Limb (tissue), 2 donors: ENCODE measurements at regions not wholly inside any gene's neighbourhood (a gene's known extent, or its start where the extent isn't known, plus 50 kb on each side); places are given as distances from the start of the nearest gene placed in this dataset.
"Not testable (repeated sequence)": the region's sequence is repeated elsewhere in the genome, so short reads cannot be mapped to it uniquely, and the experiment has no call there.

ENCODE experiments used
- DNase-seq, 2 donors: peaks; one replicate each; pipeline ENCODE4 v3.0.0-alpha.2; 2016; ENCODE audit errors: extremely low spot score in 2 of 2

DNA sequence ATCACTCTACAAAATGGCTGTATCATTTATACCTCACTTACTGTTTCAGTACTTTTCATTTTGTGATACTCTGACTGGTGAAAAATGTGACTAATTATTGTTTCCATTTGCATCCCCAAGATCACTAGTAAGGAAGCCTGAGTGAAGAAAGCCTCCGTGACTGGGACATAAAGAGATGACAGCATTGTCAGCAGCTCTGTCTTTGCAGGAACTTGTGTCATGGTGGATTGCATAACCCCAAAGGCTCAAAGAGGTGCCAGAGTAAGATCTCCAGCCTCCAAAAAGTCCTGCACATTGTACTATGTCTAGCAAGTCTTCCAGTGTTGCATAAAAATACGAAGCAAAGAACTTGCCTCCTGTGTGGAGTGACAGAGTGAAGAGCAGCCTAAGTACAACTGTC is 187.5 kb upstream of the CRIM1 start:
- DNase-seq: no peak

DNA sequence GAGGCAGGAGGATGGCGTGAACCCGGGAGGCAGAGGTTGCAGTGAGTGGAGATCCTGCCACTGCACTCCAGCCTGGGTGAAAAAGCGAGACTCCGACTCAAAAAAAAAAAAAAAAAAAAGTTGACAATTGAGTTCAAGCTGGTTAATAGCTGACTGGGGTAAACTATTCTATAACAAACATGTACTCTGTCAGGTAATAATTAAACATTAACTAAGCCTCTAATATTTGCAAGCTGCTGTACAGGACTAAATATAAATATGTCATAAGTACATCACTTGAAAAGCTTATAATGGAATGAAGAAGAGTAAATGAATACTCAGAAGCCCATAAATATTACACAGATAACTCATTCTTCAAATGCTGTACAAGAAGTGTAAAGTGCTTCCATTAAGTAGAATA is 190.4 kb upstream of the CRIM1 start:
- DNase-seq: no peak

DNA sequence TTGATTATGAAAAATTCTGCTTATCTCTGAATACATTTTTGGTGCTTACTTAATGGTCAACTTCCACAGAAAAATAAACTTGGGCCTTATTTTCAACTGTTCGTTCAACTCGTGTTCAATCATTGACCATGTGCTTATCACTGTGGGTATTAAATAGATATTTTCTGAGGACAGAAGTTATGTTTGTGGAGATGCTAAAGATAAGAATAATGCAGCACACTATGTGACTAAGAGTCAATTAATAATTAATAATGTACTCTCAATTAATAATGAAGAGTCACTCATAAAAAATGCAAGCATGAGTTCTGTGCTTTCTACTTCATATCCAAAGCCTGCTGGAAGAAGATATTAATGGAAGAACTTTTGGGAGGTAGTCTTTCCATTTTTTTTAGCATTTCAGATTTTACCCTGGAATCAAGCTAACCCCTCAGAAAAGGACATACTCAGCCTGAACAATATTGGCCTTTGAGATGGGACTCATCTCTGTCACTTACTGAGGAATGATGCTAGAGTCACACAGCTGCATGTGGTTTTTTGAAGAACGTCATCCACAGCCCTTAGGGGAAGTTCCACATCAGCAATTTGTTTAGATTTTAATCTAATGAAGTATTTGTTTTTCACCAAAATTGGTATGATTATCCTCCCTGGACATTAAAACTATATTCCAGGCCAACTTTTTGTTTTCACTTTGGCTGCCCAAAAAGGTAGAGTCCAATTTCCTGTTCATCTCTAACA is 191.9 kb upstream of the CRIM1 start:
- DNase-seq: no peak

DNA sequence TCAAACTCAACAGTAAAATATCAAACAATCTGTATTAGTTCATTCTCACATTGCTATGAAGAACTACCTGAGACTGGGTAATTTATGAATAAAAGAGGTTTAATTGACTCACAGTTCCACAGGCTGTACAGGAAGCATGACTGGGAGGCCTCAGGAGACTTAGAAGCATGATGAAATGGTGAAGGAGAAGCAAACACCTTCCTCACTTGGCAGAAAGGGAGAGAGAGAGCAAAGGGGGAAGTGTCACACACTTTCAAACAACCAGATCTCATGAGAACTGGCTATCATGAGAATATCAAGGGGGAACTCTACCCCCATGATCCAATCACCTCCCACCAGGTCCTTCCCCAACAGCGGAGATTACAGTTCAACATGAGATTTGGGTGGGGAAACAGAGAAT is 198.5 kb upstream of the CRIM1 start:
- DNase-seq: not testable (repeated sequence)

DNA sequence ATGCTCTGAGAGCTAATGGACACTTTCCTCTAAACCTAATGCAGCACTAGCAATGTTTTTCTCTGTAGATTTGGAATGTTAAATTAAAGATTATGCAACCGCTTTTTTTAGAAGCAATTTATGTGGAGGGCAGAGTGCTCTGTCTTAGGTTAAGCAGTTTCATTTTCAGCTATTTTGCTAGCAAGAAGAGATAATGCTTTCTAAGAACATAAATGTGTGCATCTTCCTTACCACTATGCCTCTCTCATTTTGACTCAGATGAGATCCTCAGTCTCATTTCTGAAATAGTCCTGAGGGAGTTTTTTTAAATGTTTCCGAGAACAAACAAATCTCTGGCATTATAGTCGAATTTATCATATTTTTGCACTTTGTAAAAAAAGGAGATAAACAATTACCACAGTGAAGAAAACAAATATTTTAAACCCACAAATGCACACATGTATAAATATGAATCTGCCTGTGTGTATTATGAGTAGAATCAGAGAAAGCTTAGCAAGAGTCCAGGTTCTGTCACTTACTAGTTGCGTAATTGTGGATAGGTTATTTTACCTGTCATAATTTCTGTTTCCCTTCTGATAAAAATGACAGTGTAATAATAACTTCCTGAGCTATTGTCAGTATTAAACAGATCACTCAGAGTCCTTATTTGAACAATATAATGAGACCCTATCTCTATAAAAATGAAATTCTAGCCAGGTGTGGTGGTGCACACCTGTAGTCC is 207.7 kb upstream of the CRIM1 start:
- DNase-seq: no peak

DNA sequence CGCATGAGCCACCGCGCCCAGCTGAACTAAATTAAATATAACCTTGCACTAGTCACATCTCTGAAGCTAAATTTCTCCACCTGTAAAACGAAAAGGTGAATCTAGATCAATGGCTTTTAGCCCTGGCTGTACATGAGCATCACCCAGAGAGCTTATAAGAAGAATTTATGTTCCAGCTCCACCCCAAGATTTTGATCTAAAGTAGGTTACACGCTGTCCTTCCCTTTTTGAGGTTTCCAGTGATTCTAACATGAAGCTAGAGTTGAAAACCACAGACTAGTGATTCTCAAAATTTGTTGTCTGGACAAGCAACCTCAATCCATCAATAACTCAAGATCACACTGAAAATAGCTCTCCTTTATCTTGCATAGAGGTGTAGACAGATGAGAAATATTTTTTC is 208.8 kb upstream of the CRIM1 start:
- no peak for DNase-seq

DNA sequence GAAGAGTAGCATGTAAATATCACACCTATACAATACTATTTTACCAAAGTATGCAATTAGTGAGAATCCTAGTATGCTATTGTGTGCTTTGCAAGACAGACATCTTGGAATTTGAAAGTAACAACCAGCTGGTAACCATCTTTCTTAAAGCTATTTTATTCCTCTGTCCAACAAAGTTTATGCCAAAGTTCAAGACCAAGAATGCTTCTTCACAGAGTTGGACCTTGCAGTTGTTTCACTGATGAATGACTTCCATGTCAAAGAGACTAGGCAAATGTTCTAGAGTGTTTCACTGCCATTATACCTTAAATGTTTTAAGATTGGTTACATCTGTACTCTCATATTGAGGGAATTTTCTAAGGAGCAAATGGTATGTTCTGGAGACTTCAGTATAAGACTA is 215.2 kb upstream of the CRIM1 start:
- no peak for DNase-seq

DNA sequence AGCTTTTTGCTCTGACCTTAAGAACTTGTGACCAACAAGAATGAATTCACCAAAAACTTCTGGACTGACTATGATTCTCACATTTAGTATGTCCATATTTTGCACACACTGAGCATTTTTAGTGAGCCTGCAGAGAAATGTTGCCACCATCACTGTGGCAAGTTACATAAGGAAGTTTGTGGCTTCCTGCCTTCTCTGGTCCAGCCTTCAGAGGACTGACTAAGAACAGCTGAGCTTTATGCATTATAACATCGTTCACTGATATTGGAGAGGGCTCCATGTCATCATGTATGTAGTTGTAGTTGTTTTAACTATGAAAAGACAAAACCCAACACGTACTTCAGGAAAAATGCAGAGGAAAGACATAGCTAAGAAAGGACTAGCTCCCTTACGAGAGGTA is 218.0 kb upstream of the CRIM1 start:
- no peak for DNase-seq

DNA sequence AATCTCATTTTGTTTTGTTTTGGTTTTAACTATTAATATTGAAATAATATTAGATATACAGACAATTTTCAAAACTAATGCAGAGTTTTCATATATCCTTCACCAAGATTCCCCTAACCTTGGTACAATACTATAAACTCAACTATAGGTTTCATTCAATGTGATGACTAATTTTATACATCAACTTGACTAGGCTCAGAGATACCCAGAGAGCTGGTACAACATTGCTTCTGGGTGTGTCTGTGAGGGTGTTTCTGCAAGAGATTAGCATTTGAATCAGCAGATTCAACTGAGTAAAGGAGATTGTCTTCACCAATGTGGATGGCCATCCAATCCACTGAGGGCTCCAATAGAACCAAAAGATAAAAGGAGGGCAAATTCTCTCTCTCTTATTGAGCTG is 221.3 kb upstream of the CRIM1 start:
- no peak for DNase-seq

DNA sequence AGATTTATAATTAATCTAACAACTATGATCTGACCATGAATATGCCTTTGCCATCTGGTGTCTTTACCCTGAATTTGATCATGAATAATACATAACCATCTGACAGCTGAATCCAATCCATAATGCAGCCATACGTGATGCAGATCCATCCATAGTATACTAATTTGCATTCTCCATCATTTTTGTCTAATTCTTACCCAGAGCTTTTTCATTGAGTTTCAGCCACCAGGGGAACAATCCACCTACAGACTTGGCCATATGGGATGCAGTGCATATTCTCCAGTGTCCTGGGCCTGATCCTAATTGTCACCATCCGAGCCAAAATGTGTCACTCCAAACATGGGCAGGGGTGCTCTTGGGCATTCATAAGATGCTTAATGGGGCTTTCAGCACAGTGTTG is 227.2 kb upstream of the CRIM1 start:
- DNase-seq: no peak

DNA sequence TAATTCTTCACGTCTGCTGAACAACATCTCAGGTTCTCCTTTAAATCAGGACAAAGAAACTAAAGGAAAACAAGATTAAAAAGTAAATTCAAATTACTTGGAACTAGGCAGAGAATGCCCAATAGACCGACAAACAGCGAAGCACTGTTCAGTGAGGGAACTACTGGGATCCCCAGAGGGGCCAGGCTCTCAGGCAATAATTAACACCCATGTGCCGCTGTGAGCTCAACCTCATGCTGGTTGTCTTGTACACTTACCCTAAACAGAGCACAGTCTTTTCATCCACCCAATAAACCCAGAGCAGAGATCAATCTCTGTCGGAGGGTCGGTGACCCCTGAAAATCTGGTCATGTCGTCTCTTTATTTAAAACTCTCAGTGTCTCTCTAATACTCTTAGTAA is 229.9 kb upstream of the CRIM1 start:
- no peak for DNase-seq

DNA sequence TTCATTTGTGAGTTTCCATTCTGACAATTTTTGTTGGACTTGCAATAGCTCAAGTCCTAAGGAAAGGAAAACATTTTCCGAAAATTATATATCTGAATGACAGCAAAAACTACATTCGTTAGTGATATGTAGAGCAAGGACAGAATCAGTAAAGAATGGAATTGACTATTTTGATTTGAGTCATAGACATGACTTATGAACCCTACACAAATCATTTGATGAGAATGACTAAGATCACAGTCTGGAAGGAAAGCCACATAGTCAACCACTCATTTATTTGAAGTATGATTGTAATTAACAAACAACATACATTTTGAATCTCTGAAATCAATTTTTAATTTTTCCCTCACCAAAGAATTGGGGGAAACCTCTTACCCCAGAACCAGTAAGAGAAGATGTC is 231.6 kb upstream of the CRIM1 start:
- no peak for DNase-seq

DNA sequence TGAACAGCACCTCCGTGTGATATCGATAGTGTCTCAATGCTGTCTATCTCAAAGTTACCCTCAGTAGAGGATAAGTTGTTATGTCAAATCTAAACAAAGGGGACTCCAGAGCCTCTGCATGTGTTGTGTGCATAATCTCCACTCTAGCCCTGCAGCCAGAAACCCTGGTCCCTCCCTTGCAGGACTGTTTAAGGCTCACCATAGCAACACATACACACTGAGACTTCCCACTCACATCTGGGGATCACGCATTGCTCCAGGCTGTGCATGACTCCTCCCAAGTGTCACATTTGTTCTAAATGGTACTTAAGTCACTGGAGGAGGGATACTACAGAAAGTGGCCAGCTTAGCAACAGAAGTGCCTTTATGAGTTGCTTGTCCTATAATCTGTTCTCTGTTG is 258.6 kb upstream of the CRIM1 start:
- DNase-seq: no peak

DNA sequence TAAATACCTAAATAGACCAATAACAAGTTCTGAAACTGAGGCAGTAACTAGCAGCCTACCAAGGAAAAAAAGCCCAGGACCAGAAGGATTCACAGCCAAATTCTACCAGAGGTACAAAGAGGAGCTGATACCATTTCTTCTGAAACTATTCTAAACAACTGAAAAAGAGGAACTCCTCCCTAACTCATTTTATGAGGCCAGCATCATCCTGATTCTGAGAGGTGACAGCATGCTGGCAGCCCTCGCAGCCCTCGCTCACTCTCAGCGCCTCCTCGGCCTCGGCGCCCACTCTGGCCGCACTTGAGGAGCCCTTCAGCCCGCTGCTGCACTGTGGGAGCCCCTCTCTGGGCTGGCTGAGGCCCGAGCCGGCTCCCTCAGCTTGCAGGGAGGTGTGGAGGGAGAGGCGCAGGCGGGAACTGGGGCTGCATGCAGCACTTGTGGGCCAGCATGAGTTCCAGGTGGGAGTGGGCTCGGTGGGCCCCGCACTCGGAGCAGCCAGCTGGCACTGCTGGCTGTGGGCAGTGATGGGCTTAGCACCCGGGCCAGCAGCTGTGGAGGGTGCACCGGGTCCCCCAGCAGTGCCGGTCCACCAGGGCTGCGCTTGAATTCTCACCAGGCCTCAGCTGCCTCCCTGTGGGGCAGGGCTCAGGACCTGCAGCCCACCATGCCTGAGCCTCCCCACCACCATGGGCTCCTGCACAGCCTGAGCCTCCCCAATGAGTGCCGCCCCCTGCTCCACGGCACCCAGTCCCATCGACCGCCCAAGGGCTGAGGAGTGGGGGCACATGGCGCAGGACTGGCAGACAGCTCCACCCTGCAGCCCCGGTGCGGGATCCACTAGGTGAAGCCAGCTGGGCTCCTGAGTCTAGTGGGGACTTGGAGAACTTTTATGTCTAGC is 263.5 kb upstream of the CRIM1 start:
- DNase-seq: not testable (repeated sequence)

DNA sequence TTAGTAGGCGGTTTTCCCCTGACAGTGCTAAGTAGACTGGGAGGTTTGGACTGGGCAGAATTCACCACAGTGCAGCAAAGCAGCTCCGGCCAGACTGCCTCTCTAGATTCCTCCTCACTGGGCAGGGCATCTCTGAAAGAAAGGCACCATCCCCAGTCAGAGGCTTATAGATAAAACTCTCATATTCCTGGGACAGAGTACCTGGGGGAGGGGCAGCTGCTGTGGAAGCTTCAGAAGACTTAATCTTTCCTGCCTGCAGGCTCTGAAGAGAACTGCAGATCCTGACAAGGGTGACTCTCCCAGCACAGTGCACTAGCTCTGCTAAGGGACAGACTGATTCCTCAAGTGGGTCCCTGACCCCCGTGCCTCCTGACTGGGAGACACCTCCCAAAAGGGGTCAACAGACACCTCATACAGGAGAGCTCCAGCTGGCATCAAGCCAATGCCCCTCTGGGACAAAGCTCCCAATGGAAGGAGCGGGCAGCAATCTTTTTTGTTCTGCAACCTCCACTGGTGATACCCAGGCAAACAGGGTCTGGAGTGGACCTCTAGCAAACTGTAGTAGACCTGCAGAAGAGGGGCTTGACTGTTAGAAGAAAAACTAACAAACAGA is 266.8 kb upstream of the CRIM1 start:
- no peak for DNase-seq

DNA sequence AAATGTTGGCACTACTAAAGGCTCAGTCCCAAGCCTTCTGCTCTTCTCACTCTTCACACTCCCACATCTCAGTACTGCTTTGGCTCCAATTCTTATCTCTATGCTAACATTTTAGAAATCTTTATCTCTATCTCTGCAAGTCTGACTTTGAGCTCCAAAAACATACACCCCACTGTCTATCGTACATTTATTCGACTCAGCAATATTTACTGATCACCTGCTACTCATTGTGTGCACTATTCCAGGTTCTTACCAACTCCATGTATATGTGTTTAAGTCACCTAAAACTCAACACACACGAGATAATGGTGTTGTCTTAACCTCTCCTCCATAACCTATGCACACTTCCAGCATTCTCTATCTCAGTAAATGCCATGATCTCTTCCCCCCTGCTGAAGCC is 268.2 kb upstream of the CRIM1 start:
- DNase-seq: no peak

DNA sequence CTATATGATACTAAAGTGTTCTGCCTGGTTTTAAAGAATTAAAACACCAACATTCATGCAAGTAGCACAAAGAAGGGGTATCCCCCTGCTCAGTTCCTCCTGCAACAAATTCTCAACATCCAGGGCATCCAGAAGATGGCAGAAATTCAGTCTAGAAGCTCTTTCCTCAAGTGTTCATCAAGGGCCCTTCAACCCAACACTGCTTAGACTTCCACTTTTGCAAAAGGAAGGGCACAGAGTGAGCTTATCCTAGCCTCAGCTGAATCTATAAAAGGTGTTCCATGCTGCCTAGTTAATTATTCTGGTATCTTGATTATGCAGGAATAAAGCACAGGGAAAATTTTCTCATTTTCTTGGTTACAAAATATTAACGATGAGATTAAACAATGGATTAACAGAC is 275.8 kb upstream of the CRIM1 start:
- no peak for DNase-seq

DNA sequence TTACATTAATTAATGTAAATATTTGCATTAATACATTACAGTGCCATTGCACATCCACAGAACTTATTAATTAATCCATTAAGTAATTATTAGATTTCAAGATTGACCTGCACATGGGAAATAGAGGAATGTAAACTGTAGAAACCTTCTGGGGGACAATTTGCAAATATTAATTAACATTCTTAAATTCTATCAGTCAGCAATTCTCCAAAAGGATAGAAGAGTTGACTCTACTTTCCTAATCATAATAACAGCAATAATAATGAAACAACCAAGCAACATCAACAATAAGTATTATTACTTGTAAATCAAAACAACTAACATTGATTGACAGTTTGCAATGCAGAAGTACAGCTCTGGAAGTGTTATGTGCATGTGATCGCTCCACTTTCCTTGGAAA is 281.6 kb upstream of the CRIM1 start:
- DNase-seq: no peak

DNA sequence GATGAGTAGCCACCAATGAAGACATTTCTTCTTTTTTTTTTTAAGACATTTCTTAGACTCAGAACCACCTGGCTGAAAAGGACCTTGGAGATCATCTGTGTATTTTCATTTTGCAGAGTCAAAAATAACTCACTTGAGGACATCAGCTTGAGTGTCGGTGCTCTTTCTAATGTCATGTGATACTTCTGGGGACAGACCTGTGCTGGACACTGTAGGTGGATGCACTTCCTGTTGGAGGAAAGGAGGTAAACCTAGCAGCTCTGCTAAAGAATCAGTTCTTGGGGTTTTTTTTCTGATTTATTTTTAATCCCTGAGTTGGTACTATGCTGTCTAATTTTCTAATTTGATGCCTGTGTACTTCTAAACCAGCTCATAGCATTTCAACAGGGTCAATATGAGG is 283.9 kb upstream of the CRIM1 start:
- no peak for DNase-seq

DNA sequence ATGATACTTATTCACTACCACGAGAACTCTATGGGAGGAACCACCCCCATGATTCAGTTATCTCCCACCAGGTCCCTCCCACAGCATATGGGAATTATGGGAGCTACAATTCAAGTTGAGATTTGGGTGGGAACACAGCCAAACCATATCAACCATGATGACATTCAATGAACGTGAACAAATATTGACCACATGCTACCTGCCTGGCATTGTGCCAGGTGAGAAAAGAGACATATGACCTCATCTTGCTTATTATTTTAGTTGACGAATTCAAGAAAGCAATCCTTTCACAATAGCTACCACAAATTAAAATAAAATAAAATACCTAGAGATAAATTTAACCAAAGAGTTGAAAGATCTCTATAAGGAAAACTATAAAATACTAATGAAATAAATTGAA is 286.5 kb upstream of the CRIM1 start:
- no peak for DNase-seq

DNA sequence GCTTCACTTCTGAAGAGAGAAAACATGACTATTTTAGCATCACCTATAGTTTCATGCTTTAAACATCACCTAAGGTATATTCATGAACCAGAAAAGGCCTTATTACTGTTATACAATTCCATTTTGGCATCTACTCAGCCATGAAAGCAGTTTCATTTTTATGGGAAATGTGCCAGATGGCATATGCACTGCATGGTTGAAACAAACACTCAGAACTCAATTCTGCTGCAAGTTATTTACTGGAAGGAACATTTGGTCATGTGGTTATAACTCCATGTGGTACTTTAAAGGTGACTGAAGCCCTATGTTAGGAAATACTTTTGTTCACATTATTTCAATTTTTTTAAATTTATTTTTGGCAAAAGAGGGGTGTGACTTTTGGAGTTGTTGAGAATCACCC is 287.5 kb upstream of the CRIM1 start:
- no peak for DNase-seq

DNA sequence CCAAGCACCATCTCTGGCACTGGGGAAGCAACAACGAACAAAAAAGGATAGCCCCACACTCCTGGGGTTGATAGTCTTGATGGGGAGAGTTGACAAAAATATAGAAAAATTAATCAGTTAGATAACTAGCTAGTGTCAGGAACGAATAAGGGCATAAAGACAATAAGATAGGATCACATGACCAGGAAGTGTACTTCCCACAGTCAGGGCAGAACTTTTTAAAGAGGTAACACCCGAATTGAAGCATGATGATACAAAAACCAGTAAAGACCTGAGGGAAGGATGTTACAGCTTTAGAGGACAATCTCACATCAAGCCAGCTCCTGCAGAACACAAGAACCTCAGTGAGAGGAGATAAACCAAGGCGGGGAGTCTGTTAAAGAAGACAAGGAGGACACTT is 295.4 kb upstream of the CRIM1 start:
- DNase-seq: no peak
